Keratinocyte (primary cell): ENCODE measurements at regions not wholly inside any gene's neighbourhood (a gene's known extent, or its start where the extent isn't known, plus 50 kb on each side); places are given as distances from the start of the nearest gene placed in this dataset.

ENCODE experiments used
- CTCF ChIP-seq, 3 experiments: IDR thresholded peaks in 1 of 3; conservative IDR thresholded peaks in 1 of 3; optimal IDR thresholded peaks in 1 of 3; 2 replicates in 2 of 3; 3 replicates in 1 of 3; pipeline versions ENCODE3 to v1.5.1; 2011; ENCODE audit warnings: low read length in 3 of 3, mild to moderate bottlenecking in 3 of 3, moderate library complexity in 2 of 3, control low read depth in 1 of 3, inconsistent platforms in 1 of 3; ENCODE audit not compliant: insufficient read depth in 2 of 3; ENCODE audit errors: extremely low read depth in 1 of 3
- EZH2 ChIP-seq: IDR thresholded peaks from one replicate; pipeline ENCODE4 v1.6.1; 2012; ENCODE audit warnings: inconsistent platforms, mild to moderate bottlenecking, low read length, moderate library complexity

- TF ChIP-seq CTCF (optimal IDR thresholded peaks at IDR 0.05 in 1 of 3, IDR thresholded peaks at IDR 0.05 in 1 of 3, conservative IDR thresholded peaks at IDR 0.05 in 1 of 3; ENCODE audit: extremely low read depth in 1 of 3, insufficient read depth in 2 of 3, low read length in 3 of 3) (no peak), EZH2 (no peak)
Measured at GRCh38 chr10:113298616-113299015, 254.2 kb upstream of the HABP2 start.
